NCI-H69 (cell line): ENCODE measurements at regions not wholly inside any gene's neighbourhood (a gene's known extent, or its start where the extent isn't known, plus 50 kb on each side); places are given as distances from the start of the nearest gene placed in this dataset.
"Not testable (repeated sequence)": the region's sequence is repeated elsewhere in the genome, so short reads cannot be mapped to it uniquely, and the experiment has no call there.

Experiments used
- DNase-seq: peaks from one replicate; lab custom pipeline; 2025; lab: John Stamatoyannopoulos, UW

DNA sequence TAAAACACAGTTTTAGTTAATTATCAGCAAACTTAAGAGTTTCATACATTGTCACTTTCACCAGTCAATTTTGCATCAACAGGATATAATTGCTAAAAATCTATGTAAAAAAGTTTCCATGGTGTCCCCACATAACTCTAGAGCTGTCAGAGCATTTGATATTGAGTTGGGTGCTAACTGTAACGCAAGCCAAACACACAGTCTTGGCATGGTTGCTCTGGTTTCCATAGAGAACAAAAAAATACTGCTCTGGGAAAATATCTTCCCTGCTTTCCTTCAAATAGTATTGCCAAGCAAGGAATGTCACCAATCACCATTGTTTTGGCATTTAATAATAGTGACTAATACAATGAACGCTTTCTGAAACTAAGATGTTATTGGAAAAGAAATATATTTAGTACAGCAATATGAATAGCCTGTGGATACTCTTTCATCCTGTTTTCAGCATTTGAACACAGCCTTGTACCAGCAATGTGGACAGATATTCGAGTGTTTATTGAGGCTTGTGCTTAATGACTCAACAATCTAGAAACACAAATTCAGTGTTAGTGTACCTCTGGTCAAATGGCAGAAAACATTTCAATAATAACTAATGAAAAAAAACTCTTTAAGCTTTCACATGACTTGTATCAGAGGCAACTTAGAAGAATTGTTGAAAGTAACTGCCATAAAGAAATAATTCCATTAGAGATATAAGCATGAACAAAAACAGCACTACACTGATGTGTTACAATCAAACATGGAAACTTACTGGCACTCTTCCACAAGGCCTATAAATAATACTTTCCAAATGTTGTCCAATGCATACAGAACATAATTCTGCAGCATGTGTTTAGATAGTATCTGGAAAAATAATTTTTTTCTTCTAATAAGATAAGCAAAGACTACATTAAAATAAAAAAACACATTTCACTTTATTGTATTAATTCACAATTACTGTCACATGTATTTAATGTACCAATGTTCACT is 1469.5 kb upstream of the CELF2 start:
- no peak for DNase-seq

DNA sequence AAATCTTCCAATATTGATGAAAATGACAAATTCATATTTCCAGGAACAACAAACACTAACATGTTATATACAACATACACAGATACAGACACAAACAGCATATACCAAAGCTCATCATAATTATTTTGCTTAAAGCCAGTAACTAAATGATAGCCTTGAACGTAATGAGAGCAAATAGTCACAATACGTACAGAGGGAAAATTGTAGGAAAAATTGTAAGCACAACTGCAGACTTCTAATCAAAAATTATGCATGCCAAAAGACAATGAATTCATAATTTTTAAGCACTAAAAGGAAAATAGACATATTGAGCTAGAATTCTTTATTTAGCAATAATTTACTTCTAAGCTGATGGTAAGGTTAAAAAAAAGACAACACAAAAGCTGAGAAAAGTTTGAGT is 1466.9 kb upstream of the CELF2 start:
- DNase-seq, result no peak

DNA sequence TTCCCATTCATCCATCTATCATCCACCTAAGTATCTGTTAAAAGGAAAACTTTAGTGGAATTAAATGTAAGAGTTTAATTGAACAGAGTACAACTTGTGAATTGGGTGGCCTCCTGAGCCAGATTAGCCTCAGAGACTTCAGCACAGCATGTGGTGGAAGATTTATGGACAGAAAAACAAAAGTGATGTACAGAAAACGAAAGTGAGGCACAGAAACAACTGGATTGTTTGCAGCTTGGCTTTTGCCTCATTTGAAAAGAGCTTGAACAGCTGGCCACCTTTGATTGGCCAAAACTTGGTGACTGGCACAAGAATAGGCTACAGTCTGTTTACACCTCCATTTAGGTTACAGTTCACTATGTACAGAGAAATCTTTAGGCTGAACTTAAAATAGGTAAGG is 1463.4 kb upstream of the CELF2 start:
- no peak for DNase-seq

DNA sequence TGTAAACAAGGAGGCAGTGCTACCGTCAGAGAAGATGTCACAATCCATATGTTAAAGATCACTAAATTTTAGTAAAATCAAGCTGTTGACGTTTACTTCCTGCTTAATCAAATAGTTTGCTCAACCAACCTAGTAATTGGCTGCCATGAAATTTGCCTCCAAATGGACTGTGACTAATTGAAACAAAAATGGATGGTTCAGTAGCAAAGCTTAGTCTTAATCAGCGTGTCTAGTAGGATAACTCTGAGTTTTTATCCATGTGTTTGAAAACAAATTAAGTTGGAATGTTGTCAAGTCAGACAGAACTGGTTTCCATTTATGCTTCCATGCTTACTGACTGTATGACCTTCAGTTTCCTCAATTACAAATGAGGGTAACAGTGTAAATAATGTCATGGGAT is 1456.7 kb upstream of the CELF2 start:
- DNase-seq, result no peak

DNA sequence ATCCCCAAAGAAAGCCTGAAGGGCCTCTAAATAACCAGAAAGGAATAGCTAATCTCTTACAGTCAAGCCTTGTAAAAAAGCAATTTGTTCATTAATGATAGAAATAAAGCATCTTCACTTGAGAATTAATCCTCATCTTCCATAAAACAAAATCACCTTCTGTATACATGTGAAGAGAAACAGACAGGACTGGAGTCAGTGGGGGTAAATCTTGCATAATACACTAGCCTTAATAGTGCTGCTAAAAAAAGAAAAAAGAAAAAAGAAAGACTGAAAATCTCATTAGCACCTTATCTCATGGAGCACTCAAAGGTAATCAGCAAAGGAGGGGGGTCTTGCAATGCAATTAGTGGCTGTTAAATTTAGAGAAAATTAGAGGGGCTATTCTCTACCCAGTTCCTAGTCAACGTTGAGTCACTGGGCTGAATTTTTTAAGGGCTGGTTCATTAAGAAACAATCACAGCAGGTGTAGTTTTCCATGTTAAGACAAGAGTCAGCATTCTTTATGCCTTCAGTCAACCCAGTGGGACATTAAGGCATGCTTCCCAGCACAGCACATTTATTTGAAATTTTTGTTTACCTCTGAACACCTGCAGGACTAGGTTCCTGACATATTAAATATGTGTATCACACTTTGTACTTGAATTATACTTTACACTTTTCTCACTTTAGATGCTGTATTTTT is 1455.7 kb upstream of the CELF2 start:
- DNase-seq, result no peak

DNA sequence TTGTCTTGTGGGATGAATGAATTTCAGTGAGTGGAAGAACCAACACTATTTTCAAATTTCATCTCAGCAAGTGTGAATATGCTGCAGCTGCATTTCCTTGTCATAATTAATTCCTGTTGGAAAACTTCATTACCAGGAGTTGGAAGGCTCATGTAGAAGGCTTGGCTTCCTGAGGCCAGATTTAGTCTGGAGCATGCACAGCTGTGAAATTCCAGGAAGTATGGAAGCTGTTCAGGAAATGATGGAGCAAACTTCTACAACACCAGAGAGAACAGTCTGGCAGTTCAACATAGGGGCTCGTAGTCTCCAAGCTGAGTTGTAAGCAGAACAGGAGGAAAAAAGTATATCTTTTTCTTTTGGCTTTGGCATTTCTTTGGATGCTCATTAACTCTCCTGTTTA is 1439.9 kb upstream of the CELF2 start:
- no peak for DNase-seq

DNA sequence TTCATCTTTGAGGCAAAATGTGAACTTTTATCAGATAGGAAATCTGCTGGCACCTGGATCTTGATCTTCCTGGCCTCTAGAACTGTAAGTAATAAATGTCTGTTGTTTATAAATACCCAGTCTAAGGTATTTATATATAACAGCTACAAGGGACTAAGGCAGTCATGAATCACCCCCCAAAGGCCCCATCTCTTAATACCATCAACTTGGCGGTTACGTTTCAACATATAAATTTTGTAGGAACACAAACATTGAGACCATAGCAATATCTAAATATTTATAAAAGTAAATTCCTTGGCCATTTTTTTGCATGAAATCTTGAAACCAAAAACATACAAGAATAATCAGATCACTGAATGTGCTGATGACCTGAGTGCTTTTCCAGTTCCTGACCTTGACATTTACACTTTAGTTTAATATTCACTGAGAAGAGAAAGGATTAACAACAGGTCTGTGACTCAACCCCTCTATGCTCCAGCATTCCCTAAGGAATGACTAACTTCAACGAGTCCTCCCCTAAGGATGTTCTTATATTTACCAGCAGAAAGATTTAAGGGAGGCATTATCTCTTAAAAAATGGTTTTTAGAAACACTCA is 1438.5 kb upstream of the CELF2 start:
- no peak for DNase-seq

DNA sequence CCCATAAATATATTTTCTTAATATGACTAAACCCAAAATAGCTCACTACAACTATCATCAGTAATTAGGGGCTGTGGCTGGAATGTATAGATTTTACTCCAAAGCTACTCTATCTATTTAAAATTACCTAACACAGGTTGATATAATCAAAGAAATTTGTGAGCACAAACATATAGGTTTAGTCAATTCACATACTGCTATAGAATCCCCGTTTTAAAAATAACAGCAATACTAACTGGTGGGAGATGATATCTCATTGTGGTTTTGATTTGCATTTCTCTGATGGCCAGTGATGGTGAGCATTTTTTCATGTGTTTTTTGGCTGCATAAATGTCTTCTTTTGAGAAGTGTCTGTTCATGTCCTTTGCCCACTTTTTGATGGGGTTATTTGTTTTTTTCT is 1434.9 kb upstream of the CELF2 start:
- DNase-seq, result not testable (repeated sequence)

DNA sequence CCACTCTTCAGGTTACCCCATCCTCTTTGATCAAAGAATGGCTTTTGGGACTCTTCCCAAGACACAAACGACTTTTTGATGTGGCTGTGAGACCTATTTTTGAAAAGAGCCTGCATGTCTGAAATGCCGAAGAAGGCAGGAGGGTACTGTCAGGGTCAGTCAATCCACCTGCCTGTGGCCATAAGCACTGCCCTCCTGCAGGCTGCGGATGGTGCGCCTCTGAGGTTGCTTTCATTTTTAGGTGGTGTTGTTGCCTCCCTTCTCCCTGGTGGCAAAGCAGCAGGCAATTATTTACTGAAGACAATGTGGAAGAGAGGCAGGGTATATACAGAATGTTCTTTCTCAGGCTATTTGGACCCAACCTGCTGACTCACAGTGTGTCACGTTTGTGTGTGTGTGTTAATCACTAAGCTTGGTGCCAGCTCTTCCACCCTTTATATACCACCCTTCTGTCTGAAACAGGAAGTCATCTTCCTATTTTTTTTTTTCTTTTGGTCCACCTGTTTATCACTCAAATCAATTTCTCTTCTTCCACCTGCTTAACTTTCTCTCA is 1421.2 kb upstream of the CELF2 start:
- DNase-seq, result no peak

DNA sequence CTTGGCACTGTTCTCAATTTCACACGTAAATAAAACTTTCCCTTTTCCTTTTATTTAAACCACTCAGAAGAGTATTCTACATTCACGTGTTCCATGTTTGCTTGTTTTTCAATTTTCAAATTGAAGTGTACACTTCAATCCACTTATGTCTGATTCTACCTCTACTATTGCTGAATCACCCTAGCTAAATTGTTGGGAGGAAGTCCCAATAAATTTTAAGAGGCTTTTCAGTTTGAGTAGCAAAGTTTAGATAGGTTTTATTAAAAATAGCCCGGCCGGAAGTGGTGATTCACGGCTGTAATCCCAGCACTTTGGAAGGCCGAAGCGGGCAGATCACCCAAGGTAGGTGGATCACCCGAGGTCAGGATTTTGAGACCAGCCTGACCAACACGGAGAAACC is 1414.7 kb upstream of the CELF2 start:
- no peak for DNase-seq

DNA sequence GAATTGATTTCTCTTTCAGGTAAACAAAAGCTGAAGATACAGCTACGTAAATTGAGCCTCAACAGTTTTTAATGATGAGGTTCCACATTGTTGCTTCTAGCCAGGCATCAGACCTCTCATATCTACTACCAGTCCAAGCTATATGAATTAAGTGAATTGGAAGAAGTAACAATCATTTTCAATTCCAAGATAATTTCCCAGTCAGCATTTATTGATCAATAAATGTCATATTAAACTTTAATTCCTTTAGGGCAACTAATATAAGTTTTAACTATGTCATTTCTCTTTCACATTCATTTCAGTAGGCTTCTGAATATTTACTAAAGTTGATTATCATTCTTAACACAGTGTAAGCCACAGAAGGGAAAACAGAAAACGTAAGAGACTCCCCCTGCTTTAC is 1413.7 kb upstream of the CELF2 start:
- DNase-seq, result no peak

DNA sequence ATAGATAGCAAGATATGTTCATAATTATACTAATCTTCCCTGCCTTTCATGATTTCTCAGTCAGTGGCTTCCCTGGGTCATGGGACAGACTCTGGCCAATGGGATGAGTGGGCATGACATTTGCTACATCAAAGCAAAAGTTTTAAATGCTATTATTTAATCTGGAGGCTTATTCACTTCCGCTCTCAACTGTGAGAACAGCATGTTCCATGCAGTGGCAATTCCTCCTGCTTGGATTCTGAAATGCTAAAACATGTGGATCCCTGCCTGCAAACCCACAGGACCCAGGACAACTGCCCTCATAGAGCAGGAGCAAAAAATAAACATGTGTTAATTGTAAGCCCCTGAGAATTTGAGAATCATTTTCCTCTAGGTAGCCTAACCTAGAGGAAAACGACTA is 1412.4 kb upstream of the CELF2 start:
- no peak for DNase-seq

DNA sequence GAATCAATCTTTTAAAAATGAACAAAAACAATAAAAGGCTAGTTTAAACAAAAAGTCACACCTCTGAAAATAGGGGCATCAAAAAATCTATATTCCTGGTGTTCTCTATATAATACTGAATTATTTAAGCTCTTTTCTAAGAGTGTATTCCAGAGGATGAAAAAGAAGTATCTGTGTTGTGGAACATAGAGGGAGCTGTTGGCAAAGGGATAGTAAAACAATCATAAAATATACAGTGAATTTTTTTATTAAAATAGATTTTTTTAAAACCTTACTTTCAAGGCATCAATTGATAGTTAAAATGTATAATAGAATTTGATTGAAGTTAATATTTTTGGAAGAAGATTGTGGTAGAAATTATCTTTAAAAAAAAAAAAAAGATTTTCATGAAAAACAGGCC is 1409.1 kb upstream of the CELF2 start:
- no peak for DNase-seq

DNA sequence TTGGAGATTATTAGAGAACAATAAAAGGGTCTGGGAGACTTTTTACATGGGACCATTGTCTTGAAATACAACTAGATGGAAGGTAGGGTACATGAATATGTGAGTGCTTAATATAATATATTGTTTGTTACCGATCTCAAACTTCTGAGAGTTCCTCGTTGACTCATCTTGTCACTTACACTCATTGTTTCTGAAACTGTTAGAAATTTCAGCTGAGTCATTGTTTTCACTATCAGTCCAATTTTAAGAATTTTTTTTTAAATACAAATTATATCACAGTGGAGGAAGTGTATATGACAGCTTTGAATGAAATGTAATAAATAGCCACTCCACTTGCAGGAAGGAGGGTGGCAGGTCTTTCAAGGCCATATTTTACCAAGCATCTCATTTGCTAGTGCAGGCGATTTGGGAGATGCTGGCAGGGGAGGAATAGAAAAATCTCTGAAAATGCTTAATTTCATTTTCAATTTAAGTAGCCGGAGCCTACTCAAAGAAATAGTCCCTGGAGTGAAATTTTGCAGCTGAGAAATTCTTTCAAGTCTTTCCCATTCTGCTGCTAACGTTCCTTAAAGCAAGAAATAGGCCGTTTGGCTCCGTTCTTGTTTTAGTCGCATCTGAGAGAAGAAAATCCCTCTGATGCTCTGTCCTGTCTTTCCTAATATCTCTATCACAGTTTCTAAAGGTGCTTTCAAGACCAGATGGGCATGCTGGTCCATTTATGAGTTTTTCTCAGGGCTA is 1404.2 kb upstream of the CELF2 start:
- no peak for DNase-seq

DNA sequence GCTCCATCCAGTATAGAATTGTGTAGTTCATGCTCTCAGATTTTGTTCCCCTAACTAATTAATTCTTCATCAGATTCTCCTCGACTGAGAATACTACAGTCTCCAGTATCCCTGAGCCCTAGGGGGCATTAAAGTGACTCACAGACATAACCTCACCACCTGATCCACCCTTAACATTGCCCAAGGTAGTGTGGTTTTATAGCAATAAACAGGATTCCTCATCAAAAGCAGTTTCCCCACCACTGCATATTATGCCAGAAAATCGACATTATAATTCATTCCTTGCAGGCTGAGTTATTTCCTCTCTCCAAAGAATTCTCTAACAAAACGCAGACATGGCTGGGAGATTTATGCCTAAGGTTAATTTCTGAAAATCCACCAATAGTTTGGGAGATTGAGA is 1402.5 kb upstream of the CELF2 start:
- DNase-seq, result no peak

DNA sequence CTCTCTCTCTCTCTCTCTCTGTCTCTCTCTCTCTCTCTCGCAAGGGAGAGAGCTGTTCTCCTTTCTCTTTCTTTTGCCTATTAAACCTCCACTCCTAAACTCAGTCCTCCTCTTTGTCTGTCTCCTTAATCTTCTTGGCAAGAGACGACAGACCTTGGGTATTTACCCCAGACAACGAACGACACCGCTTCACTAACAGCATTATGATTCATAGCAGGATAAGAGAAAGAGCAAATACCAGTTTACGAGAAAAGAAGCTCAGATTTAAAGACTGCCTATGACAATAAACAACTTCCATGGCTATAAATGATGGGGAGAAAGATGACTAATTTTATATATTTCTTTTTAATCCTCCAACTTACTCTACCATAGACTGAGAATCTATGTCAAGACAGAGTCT is 1396.5 kb upstream of the CELF2 start:
- DNase-seq, result no peak

DNA sequence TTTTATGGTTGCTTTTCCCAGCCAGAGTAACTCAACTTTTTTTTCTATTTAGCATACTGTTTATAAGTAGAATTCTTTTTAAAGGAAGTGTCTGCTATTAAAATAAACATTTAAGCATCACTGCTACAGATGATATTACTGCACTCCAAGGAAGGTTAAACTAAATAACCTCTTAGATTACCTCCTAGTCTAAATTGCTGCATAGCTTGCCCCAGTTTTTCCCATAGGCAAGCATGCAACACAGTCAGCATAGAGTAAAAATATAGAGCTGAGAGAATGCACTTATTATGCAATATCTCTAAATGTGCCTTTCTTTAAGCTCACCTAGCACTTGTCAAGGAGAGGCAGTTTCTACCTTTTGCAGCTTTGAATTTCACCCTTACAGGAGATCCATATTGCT is 1392.4 kb upstream of the CELF2 start:
- DNase-seq, result no peak

DNA sequence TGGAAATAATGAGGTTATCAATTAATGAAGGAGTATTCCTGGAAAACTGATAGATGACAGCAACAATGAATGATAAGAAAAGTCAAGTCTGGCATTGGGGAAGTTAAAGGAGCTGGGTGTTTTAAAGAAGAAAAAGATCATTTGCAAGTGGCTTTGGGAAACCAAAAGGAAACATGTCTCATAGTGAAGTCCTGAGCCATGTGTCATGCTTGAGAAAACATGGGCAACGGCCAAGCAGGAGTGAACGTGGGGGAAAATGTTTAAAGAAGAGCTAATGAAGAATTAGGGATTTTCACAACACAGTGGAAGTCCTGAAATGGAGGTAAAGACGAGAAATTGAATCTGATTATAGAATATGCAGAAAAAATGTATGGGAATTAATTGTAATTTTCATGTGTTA is 1383.2 kb upstream of the CELF2 start:
- no peak for DNase-seq

DNA sequence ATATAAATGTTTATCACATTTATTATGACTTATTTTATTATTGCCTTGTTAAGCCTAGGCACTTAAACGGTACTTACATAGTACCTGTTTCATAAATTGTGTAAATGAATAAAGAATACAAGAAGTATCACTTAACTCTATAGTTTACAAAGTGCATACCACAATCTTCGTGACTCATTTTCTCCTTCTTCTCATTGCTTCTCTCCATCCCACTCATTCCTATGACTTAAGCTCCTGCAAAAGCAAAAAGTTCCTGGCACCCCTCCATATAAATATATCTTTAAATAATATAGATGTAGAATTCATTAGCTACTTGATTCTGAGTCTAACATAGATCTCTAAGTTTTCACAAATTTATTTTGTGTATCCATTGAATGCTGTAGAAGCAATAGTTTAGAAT is 1382.0 kb upstream of the CELF2 start:
- DNase-seq, result no peak

DNA sequence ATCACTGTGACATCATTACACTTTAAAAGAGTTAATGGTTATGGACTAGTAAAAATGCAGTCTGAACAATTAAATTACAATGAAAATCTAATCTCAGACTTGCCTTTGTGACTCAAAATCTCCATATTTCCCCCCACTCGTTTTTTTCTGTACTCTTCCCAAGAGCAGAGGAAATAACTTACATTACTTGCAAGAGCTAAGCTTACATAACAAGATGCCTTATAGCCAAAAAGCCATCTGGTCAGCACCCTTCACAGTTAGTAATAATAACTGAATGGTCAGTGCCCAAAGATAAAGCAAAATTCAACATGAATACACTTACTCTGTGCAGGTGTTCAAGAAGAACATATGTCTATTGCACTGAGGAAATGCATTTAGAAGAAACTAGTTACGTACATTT is 1381.5 kb upstream of the CELF2 start:
- no peak for DNase-seq

DNA sequence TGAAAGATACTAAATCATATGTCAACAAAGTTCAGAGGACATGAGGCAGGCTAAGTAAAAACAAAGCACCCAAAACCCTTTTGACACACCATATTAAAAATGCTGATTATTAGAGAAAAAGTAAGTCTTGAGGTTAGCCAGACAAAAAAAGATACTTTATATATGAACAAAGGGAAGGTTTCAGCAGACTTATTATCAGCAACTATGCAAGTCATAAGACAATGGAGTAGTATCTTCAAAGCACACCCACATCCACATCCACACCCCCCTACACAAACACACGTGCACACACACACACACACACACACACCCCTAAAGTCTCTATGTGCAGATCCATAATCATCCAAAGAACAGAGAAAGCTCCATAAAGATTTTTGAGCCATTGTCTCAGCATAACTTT is 1373.9 kb upstream of the CELF2 start:
- no peak for DNase-seq

DNA sequence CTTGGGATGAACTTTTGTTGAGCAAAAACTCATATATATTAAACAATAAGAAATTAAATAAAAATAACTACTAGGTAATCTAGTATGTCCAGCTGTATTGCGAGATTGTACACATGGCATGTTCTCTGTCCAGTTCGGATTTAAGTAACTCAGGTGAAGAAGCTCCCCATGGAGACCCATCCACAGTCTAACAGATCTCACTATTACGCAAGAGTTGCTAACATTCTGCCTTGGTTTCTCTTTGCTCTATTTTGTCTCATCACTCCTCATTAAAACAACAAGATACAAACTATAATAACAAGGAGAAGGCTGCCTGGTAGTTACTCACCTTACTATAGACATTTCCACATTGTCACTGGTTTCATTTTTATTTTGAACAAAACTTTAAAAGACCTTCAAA is 1372.3 kb upstream of the CELF2 start:
- no peak for DNase-seq
